ENCODE measurements at regions not wholly inside any gene's neighbourhood (a gene's known extent, or its start where the extent isn't known, plus 50 kb on each side); places are given as distances from the start of the nearest gene placed in this dataset.
A peak's percentile ranks its signal among the peaks of the same experiment; 100 is the strongest.

GRCh38 chr11:115598257-115598901 is 94.2 kb upstream of the CADM1 start:
- no peak for TF ChIP-seq CTCF (IDR thresholded peaks at IDR 0.05)
- intact Hi-C loops (cut with DNase I) = no loop called here
- no peaks in the 10 kb centered on the region for H3K27me3 ChIP-seq
- H3K36me3 ChIP-seq = no peaks in the 10 kb centered on the region
- no peak overlapping the region for H3K4me3 ChIP-seq
- H3K27ac ChIP-seq = no peak overlapping the region
- ATAC-seq (no peak), DNase-seq (no peak)
- H3K9me3 ChIP-seq = peaks cover 0 to 3% of the 10 kb centered on the region in 2 donors
- H3K4me1 ChIP-seq = no peaks in the 10 kb centered on the region

GRCh38 chr11:115591380-115591779 is 87.2 kb upstream of the CADM1 start:
- Histone ChIP-seq H3K4me1 (no peaks in the 10 kb centered on the region), H3K36me3 (no peaks in the 10 kb centered on the region), H3K4me3 (no peak overlapping the region), H3K9me3 (peaks cover 0 to 12% of the 10 kb centered on the region in 2 donors), H3K27me3 (peaks cover 0 to 6% of the 10 kb centered on the region in 2 donors), H3K27ac (no peak overlapping the region)
- TF ChIP-seq CTCF (IDR thresholded peaks at IDR 0.05) = no peak
- intact Hi-C loops (cut with DNase I) = no loop called here
- no peak for ATAC-seq
- DNase-seq = no peak

GRCh38 chr11:115590254-115590653 is 86.0 kb upstream of the CADM1 start:
- Histone ChIP-seq H3K27me3 (peaks cover 0 to 6% of the 10 kb centered on the region in 2 donors), H3K4me3 (no peak overlapping the region)

GRCh38 chr11:115587718-115588342 is 83.6 kb upstream of the CADM1 start:
- no peak for DNase-seq
- no peak overlapping the region for H3K27ac ChIP-seq
- H3K4me3 ChIP-seq = no peak overlapping the region
- intact Hi-C loops (cut with DNase I) = no loop called here
- peaks cover 0 to 6% of the 10 kb centered on the region in 2 donors for H3K27me3 ChIP-seq
- peaks cover 0 to 12% of the 10 kb centered on the region in 2 donors for H3K9me3 ChIP-seq
- no peak for TF ChIP-seq CTCF (IDR thresholded peaks at IDR 0.05)
- ATAC-seq = no peak
- no peaks in the 10 kb centered on the region for H3K36me3 ChIP-seq
- H3K4me1 ChIP-seq = no peaks in the 10 kb centered on the region

More at GRCh38 chr11:115590254-115590653, 86.0 kb upstream of the CADM1 start:
- ATAC-seq (no peak), DNase-seq (peak in 1 of 4 donors; percentile 28)
- no peak overlapping the region for H3K27ac ChIP-seq
- peaks cover 0 to 12% of the 10 kb centered on the region in 2 donors for H3K9me3 ChIP-seq
- H3K36me3 ChIP-seq = no peaks in the 10 kb centered on the region
- intact Hi-C loops (cut with DNase I) = no loop called here
- TF ChIP-seq CTCF (IDR thresholded peaks at IDR 0.05) = no peak
- no peaks in the 10 kb centered on the region for H3K4me1 ChIP-seq

GRCh38 chr11:115585361-115586024 is 81.3 kb upstream of the CADM1 start:
- no peak for ATAC-seq
- Histone ChIP-seq H3K27ac (no peak overlapping the region), H3K9me3 (peaks cover 0 to 12% of the 10 kb centered on the region in 2 donors), H3K4me1 (no peaks in the 10 kb centered on the region), H3K4me3 (no peak overlapping the region), H3K36me3 (no peaks in the 10 kb centered on the region), H3K27me3 (peaks cover 0 to 2% of the 10 kb centered on the region in 2 donors)
- intact Hi-C loops (cut with DNase I) = no loop called here
- no peak for TF ChIP-seq CTCF (IDR thresholded peaks at IDR 0.05)
- no peak for DNase-seq
